Pulmonary artery endothelial cell (primary cell): ENCODE measurements at regions not wholly inside any gene's neighbourhood (a gene's known extent, or its start where the extent isn't known, plus 50 kb on each side); places are given as distances from the start of the nearest gene placed in this dataset.
A peak's percentile ranks its signal among the peaks of the same experiment; 100 is the strongest.

Experiments
- DNase-seq: peaks from one replicate; pipeline ENCODE4 v3.0.0-alpha.2; 2011; ENCODE audit warnings: low read depth, low spot score

DNA sequence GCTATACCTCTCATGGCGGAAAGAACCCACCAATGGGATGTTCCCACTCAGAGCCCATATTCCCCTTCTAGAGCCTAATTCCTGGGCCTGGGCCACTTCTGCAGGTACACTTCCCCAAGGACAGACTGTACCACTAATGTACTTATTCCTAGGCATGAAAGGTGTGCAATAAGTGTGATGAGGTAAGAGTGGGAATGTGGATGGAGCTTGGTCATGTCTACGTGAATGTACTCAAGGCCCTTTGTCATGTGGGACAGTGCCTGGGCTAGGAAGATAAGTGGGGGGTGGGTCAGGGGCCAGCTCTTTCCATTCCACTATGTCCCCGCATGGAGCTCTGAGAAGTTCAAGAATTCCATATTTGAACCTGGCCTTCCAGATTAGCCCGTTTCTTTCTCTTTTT is 63.4 kb upstream of the FUT8 start:
- no peak for DNase-seq

DNA sequence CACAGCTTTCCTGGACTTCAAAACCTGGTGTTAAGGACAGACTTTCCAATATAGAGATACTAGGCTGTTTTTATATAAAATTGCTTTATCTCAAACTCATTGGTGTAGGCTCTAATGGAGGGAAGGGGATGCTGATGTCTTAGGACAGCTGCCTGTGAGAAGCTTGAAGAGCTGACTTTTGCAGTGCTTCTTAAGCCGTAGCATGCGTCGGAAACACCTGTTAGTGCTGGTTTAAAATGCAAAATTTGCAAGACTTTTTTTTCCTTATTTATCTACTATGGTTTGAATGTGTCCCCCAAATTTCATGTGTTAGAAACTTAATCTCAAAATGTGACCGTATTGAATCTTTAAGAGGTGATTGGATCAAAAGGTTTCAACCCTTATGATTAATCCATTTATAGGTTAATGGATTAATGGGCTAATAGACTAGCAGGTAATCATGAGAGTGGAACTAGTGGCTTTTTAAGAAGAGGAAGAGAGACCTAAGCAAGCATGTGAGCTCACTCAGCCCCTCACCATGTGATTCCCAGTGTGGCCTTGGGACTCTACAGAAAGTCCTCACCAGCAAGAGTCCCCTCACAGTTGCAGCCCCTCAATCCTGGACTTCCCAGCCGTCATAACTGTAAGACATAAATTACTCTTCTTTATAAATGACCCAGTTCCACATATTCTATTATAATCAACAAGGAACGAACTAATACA is 60.9 kb upstream of the FUT8 start:
- DNase-seq: no peak

DNA sequence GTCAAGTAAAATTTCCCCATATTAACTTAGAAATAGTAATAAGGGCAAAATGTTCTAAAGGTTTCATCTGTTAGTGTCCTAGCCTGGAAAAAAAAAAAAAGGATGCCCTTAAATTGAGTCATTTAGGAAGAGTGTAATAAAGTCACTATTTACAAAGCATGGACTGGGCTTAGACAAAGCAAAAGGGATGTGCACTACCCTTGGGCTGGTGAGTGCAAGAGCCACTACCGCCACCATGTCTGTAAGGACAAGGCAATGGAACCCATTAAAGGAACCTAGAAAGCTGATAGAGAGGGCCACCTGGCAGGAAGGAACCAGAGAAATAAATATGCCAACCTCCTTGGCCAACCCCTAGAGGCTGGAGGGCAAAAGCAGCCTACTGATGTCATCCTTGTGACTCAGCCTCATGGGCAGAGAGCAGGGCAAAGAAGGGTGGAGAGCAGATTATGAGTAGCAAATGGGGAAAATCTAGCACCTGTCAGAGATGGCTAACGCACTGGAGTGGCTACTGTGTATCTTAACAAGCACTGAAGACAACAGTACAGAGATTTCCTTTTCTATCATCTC is 59.5 kb upstream of the FUT8 start:
- no peak for DNase-seq

- DNase-seq: no peak
Measured at GRCh38 chr14:65354131-65354530, 58.4 kb upstream of the FUT8 start.

- DNase-seq: no peak
Measured at GRCh38 chr14:65354715-65355114, 57.8 kb upstream of the FUT8 start.

GRCh38 chr14:65356327-65356836 is 56.1 kb upstream of the FUT8 start:
- no peak for DNase-seq

DNA sequence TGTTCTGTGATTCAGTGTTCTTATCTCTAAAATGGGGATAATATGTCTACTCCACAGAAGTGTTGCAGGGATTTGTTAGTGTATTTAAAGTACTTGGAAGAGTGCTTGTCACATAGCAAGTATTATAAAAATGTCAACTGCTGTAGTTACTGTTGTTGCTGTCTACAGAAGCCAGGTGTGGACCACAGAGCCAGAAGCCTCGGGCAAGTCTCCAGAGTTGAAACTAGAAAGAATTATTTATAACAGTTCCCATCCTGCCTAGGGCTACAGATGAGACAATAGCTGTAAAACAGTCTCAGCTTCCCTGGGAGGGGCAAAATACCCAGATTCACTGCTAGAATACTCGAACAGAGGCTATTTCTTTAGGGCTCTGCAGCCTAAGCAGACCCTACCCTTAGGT is 55.4 kb upstream of the FUT8 start:
- no peak for DNase-seq

GRCh38 chr14:65357689-65358088 is 54.8 kb upstream of the FUT8 start:
- DNase-seq: no peak

DNA sequence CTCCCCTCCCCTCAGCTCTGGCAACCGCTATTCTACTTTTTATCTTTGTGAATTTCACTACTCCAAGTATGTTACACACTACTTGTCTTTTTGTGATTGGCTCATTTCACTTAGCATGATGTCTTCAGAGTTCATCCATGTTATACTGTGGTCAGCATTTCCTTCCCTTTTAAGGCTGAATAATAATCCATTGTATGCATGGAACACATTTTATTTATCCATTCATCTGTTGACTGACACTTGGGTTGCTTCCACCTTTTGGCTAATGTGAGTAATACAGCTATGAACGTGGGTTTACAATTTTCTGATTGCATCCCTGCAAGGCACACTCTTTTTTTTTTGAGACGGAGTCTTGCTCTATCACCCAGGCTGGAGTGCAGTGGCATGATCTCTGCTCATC is 53.0 kb upstream of the FUT8 start:
- DNase-seq: peak; percentile 10

- DNase-seq: no peak
Measured at GRCh38 chr14:65360144-65360784, 52.3 kb upstream of the FUT8 start.

DNA sequence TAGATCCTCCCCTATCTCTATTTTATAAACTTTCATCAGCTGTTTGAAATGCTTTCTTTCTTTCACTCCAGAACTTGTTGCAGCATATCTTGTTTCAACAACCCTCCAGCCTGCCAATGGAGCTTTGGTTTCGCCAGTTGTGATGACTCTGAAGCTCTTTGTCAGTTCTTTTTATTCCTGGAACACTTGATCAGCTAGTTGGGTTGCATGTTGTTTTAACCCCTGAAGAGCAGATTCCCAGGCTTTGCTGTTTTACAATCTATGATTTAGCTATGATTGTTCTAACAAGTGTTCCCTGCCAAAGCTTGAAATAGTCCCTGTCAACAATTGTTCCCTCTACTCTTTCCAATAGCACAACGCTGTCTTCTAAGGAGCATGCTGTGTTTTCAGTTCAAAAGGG is 50.6 kb upstream of the FUT8 start:
- DNase-seq: no peak
